ENCODE measurements at regions not wholly inside any gene's neighbourhood (a gene's known extent, or its start where the extent isn't known, plus 50 kb on each side); places are given as distances from the start of the nearest gene placed in this dataset.

GRCh38 chr22:48783821-48784266, 1043.8 kb downstream of the BRD1 start (continued):
- no peak for TF ChIP-seq ZNF281 (CRISPR knock-in tag; IDR thresholded peaks at IDR 0.05; ENCODE audit: borderline replicate concordance)
- TF ChIP-seq, protein P1, sequence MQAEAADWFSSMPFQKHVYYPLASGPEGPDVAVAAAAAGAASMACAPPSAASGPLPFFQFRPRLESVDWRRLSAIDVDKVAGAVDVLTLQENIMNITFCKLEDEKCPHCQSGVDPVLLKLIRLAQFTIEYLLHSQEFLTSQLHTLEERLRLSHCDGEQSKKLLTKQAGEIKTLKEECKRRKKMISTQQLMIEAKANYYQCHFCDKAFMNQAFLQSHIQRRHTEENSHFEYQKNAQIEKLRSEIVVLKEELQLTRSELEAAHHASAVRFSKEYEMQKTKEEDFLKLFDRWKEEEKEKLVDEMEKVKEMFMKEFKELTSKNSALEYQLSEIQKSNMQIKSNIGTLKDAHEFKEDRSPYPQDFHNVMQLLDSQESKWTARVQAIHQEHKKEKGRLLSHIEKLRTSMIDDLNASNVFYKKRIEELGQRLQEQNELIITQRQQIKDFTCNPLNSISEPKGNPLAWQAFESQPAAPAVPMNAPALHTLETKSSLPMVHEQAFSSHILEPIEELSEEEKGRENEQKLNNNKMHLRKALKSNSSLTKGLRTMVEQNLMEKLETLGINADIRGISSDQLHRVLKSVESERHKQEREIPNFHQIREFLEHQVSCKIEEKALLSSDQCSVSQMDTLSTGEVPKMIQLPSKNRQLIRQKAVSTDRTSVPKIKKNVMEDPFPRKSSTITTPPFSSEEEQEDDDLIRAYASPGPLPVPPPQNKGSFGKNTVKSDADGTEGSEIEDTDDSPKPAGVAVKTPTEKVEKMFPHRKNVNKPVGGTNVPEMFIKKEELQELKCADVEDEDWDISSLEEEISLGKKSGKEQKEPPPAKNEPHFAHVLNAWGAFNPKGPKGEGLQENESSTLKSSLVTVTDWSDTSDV (CRISPR knock-in tag; IDR thresholded peaks at IDR 0.05) = no peak
- TF ChIP-seq, protein P2, sequence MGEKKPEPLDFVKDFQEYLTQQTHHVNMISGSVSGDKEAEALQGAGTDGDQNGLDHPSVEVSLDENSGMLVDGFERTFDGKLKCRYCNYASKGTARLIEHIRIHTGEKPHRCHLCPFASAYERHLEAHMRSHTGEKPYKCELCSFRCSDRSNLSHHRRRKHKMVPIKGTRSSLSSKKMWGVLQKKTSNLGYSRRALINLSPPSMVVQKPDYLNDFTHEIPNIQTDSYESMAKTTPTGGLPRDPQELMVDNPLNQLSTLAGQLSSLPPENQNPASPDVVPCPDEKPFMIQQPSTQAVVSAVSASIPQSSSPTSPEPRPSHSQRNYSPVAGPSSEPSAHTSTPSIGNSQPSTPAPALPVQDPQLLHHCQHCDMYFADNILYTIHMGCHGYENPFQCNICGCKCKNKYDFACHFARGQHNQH (CRISPR knock-in tag; IDR thresholded peaks at IDR 0.05) = no peak
- peak; percentile 89 for TF ChIP-seq ZMYM3 (CRISPR knock-in tag; IDR thresholded peaks at IDR 0.05)
- TF ChIP-seq ZNF883 (CRISPR knock-in tag; IDR thresholded peaks at IDR 0.05; ENCODE audit: not compliant biosample characterization) = no peak
- peak; percentile 71 for TF ChIP-seq HNF4G (IDR thresholded peaks at IDR 0.05; ENCODE audit: borderline replicate concordance, low read depth, low read length)
- TF ChIP-seq HNF4G (CRISPR knock-in tag; IDR thresholded peaks at IDR 0.05; ENCODE audit: borderline replicate concordance, low read depth) = peak; percentile 71; the same call in 1 of the 2 replicates
- no peak for TF ChIP-seq ZNF333 (CRISPR knock-in tag; IDR thresholded peaks at IDR 0.05; ENCODE audit: borderline replicate concordance)
- peak; percentile 58; the same call in 1 of the 2 replicates for TF ChIP-seq GABPB1 (CRISPR knock-in tag; IDR thresholded peaks at IDR 0.05)
- no peak for TF ChIP-seq SP4 (CRISPR knock-in tag; IDR thresholded peaks at IDR 0.05)
- no peak for TF ChIP-seq CENPX (CRISPR knock-in tag; IDR thresholded peaks at IDR 0.05)
- TF ChIP-seq ZNF761 (CRISPR knock-in tag; conservative IDR thresholded peaks at IDR 0.05) = no peak
- TF ChIP-seq ZNF652 (CRISPR knock-in tag; IDR thresholded peaks at IDR 0.05; ENCODE audit: borderline replicate concordance, low read depth) = no peak
- no peak for TF ChIP-seq IRF9 (CRISPR knock-in tag; IDR thresholded peaks at IDR 0.05; ENCODE audit: borderline replicate concordance)
- TF ChIP-seq ESRRA (CRISPR knock-in tag; IDR thresholded peaks at IDR 0.05; ENCODE audit: low read depth) = 0 out of 2 replicates have a peak, but pooled peaks have one; percentile 29
- TF ChIP-seq ZNF800 (CRISPR knock-in tag; IDR thresholded peaks at IDR 0.05) = 0 out of 2 replicates have a peak, but pooled peaks have one; percentile 42

Measured in HepG2 (cell line).